ENCODE measurements at regions not wholly inside any gene's neighbourhood (a gene's known extent, or its start where the extent isn't known, plus 50 kb on each side); places are given as distances from the start of the nearest gene placed in this dataset.
"Not testable (repeated sequence)": the region's sequence is repeated elsewhere in the genome, so short reads cannot be mapped to it uniquely, and the experiment has no call there.

DNA sequence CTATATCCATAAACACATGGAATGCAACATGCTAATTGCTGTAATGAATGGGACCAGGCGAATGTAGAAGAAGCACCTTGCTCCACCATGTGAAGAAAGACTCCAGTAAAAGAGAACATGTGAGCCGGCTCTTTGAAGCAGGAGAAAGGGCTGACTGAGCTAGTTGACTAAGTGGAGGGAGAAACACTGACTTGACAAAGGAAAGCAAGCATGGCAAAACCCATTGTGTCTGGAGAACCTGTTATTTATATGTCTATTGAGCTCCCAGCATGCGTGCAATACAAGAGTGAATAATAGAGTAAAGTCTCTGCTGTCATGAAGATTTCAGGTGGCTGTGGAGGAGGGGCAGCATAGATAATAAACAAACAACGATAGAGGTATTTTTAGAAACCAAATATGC lies 559.9 kb downstream of the RAB28 start:
- Histone ChIP-seq H3K4me3 (ENCODE audit: extremely low read depth, insufficient read depth, low read length, poor library complexity, severe bottlenecking) (no peak overlapping the region), H3K4me1 (ENCODE audit: control insufficient read depth, insufficient read depth, low read length, poor library complexity, severe bottlenecking) (no peaks in the 10 kb centered on the region), H3K36me3 (ENCODE audit: control insufficient read depth, insufficient read depth, low read length) (no peaks in the 10 kb centered on the region), H3K27ac (ENCODE audit: low read depth, low read length, severe bottlenecking) (no peak overlapping the region), H3K9me3 (ENCODE audit: control insufficient read depth, low read length) (no peaks in the 10 kb centered on the region)
- 95 to 100% methylated on average over 2 to 3 of the region's 4 CpGs for WGBS, 2 experiments (ENCODE audit: insufficient coverage in 2 of 2)

DNA sequence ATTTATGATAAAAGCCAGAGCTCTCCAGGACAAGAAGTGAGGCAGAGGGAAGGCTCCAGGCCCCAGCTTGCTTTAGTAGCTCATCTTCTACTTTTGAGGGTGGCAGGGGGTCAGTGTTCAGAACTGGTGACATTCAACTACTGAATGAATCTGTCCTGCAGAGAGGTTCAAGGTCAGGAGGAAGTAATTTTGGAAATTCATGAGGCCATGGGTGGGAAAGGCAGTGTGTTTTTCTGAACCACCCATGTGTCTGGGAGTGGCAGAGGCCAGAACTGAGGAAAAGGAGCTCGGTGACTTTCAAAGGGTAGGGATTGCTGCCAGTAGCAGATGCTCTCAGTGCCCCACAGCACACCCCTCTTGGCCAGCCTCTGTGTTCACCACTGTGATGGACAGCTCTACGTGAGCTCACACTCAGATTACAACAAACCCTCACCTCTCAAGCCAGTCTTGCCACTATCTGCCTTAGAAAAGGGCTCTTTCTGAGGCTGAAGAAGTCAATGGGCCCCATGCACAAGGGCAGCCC lies 571.2 kb downstream of the RAB28 start:
- Histone ChIP-seq H3K36me3 (ENCODE audit: control insufficient read depth, insufficient read depth, low read length) (no peaks in the 10 kb centered on the region), H3K4me3 (ENCODE audit: extremely low read depth, insufficient read depth, low read length, poor library complexity, severe bottlenecking) (no peak overlapping the region), H3K27ac (ENCODE audit: low read depth, low read length, severe bottlenecking) (no peak overlapping the region), H3K9me3 (ENCODE audit: control insufficient read depth, low read length) (no peaks in the 10 kb centered on the region), H3K4me1 (ENCODE audit: control insufficient read depth, insufficient read depth, low read length, poor library complexity, severe bottlenecking) (no peaks in the 10 kb centered on the region)
- WGBS, 2 experiments (ENCODE audit: insufficient coverage in 2 of 2) = 86% methylated on average over 2 of the region's 2 CpGs; no CpG with 5 or more reads in 1 of the 2 experiments

- 80 to 90% methylated on average over 1 of the region's 1 CpG for WGBS, 2 experiments (ENCODE audit: insufficient coverage in 2 of 2)
- Histone ChIP-seq H3K27ac (ENCODE audit: low read depth, low read length, severe bottlenecking) (no peak overlapping the region), H3K4me1 (ENCODE audit: control insufficient read depth, insufficient read depth, low read length, poor library complexity, severe bottlenecking) (no peaks in the 10 kb centered on the region), H3K36me3 (ENCODE audit: control insufficient read depth, insufficient read depth, low read length) (no peaks in the 10 kb centered on the region), H3K4me3 (ENCODE audit: extremely low read depth, insufficient read depth, low read length, poor library complexity, severe bottlenecking) (no peak overlapping the region), H3K9me3 (ENCODE audit: control insufficient read depth, low read length) (no peaks in the 10 kb centered on the region)
Observed at GRCh38 chr4:12911750-12912358, 572.3 kb downstream of the RAB28 start.

- WGBS, 2 experiments (ENCODE audit: insufficient coverage in 2 of 2) = 88 to 90% methylated on average over 11 to 12 of the region's 15 CpGs
Observed at GRCh38 chr4:12903640-12904039, 580.5 kb downstream of the RAB28 start.

GRCh38 chr4:12902735-12903134 lies 581.4 kb downstream of the RAB28 start:
- Histone ChIP-seq H3K27ac (ENCODE audit: low read depth, low read length, severe bottlenecking) (no peak overlapping the region), H3K4me3 (ENCODE audit: extremely low read depth, insufficient read depth, low read length, poor library complexity, severe bottlenecking) (no peak overlapping the region), H3K36me3 (ENCODE audit: control insufficient read depth, insufficient read depth, low read length) (no peaks in the 10 kb centered on the region), H3K9me3 (ENCODE audit: control insufficient read depth, low read length) (no peaks in the 10 kb centered on the region), H3K4me1 (ENCODE audit: control insufficient read depth, insufficient read depth, low read length, poor library complexity, severe bottlenecking) (no peaks in the 10 kb centered on the region)
- 90% methylated on average over 1 of the region's 2 CpGs; no CpG with 5 or more reads in 1 of the 2 experiments for WGBS, 2 experiments (ENCODE audit: insufficient coverage in 2 of 2)

More at GRCh38 chr4:12903640-12904039, 580.5 kb downstream of the RAB28 start:
- not testable (repeated sequence) for H3K4me3 ChIP-seq (ENCODE audit: extremely low read depth, insufficient read depth, low read length, poor library complexity, severe bottlenecking); H3K4me1 ChIP-seq (ENCODE audit: control insufficient read depth, insufficient read depth, low read length, poor library complexity, severe bottlenecking); H3K27ac ChIP-seq (ENCODE audit: low read depth, low read length, severe bottlenecking); H3K9me3 ChIP-seq (ENCODE audit: control insufficient read depth, low read length); H3K36me3 ChIP-seq (ENCODE audit: control insufficient read depth, insufficient read depth, low read length)

GRCh38 chr4:12897954-12898353 lies 586.2 kb downstream of the RAB28 start:
- WGBS, 2 experiments (ENCODE audit: insufficient coverage in 2 of 2) = 87 to 100% methylated on average over 2 to 4 of the region's 4 CpGs
- H3K27ac ChIP-seq (ENCODE audit: low read depth, low read length, severe bottlenecking) = no peak overlapping the region
- H3K9me3 ChIP-seq (ENCODE audit: control insufficient read depth, low read length) = no peaks in the 10 kb centered on the region
- H3K4me3 ChIP-seq (ENCODE audit: extremely low read depth, insufficient read depth, low read length, poor library complexity, severe bottlenecking) = no peak overlapping the region
- H3K4me1 ChIP-seq (ENCODE audit: control insufficient read depth, insufficient read depth, low read length, poor library complexity, severe bottlenecking) = no peaks in the 10 kb centered on the region
- H3K36me3 ChIP-seq (ENCODE audit: control insufficient read depth, insufficient read depth, low read length) = no peaks in the 10 kb centered on the region

- no peaks in the 10 kb centered on the region for H3K9me3 ChIP-seq (ENCODE audit: control insufficient read depth, low read length)
- no CpG with 5 or more reads among the region's 1 CpG for WGBS, 2 experiments (ENCODE audit: insufficient coverage in 2 of 2)
- H3K27ac ChIP-seq (ENCODE audit: low read depth, low read length, severe bottlenecking) = no peak overlapping the region
- no peak overlapping the region for H3K4me3 ChIP-seq (ENCODE audit: extremely low read depth, insufficient read depth, low read length, poor library complexity, severe bottlenecking)
- H3K36me3 ChIP-seq (ENCODE audit: control insufficient read depth, insufficient read depth, low read length) = no peaks in the 10 kb centered on the region
- H3K4me1 ChIP-seq (ENCODE audit: control insufficient read depth, insufficient read depth, low read length, poor library complexity, severe bottlenecking) = peaks cover 6% of the 10 kb centered on the region
Observed at GRCh38 chr4:12894062-12894461, 590.1 kb downstream of the RAB28 start.

GRCh38 chr4:12889054-12889453 lies 595.1 kb downstream of the RAB28 start:
- no peaks in the 10 kb centered on the region for H3K36me3 ChIP-seq (ENCODE audit: control insufficient read depth, insufficient read depth, low read length)
- WGBS, 2 experiments (ENCODE audit: insufficient coverage in 2 of 2) = 20 to 40% methylated on average over 3 of the region's 3 CpGs
- H3K9me3 ChIP-seq (ENCODE audit: control insufficient read depth, low read length) = no peaks in the 10 kb centered on the region
- H3K27ac ChIP-seq (ENCODE audit: low read depth, low read length, severe bottlenecking) = no peak overlapping the region
- H3K4me1 ChIP-seq (ENCODE audit: control insufficient read depth, insufficient read depth, low read length, poor library complexity, severe bottlenecking) = peaks cover 6% of the 10 kb centered on the region
- no peak overlapping the region for H3K4me3 ChIP-seq (ENCODE audit: extremely low read depth, insufficient read depth, low read length, poor library complexity, severe bottlenecking)

DNA sequence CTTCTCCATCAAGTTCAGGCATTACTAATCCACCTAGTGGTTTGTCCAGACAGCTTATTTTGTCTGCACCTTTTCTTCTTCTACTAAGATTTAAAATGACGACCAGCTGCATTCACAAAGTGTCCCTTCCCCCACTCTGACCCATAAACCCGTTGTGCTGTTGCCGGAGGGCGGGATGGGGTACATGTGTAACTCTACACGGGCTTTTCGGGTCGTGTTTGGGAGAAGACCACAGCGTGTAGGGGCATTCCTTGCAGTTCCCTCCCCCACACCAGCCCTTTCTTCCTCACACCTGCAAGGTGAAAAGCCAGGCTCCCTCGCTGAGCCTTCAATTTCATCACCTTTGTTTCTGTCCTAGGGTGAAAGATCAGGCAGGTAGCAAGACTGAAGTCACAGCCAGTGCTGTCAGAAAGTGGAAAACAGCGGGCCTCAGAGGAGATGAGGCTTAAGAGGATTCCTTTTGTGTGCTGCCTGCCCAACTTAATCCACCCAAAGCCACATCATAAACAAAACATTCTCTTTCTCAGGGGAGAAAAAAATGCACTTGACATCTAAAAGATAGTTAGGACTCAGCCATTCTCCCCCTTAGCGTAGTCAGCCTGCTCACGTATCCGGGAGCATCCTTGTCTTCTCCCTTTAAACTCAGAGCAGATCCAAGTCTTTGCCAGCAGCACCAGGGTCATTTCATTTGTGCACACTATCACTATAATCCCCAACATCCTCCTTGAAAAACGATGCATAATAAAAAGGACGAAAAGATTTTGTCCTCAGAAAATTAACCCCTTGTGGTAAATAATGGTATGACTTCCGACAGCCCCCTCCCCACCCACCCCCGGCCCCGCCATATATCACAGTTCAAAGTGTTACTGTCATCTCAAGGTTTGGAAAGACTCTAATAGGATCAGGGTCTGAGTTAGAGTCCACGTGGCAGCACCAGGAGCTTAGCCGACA lies 599.0 kb downstream of the RAB28 start:
- Histone ChIP-seq H3K27ac (ENCODE audit: low read depth, low read length, severe bottlenecking) (no peak overlapping the region), H3K4me1 (ENCODE audit: control insufficient read depth, insufficient read depth, low read length, poor library complexity, severe bottlenecking) (peaks cover 6% of the 10 kb centered on the region), H3K9me3 (ENCODE audit: control insufficient read depth, low read length) (no peaks in the 10 kb centered on the region), H3K36me3 (ENCODE audit: control insufficient read depth, insufficient read depth, low read length) (no peaks in the 10 kb centered on the region), H3K4me3 (ENCODE audit: extremely low read depth, insufficient read depth, low read length, poor library complexity, severe bottlenecking) (no peak overlapping the region)
- 91 to 97% methylated on average over 11 of the region's 20 CpGs for WGBS, 2 experiments (ENCODE audit: insufficient coverage in 2 of 2)

DNA sequence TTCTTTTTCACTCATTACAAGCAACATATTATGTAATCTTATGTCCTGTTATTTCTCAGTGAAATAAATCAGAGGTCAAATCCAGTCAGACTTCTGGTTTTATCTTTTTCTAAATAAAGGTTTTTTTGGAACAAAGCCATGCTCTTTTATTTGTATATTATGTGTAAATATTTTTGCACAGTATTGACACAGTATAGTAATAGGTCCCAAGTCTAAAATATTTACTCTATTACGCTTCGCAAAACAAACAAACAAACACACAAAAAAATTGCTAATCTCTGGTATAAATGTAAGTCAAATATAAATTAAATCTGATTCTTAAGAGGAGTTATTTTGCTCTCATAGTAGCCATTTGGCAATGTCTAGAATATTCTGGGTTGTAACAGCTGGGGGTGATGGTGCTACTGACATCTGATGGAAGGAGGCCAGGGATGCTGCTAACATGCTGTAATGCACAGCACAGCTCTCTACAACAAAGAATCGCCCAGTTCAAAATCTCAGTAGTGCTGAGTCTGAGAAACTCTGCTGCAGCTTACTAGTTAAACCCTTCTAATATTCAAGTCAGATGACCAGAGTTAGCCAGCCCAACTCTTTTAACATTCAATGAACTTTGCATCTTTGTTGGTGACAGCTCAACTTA lies 602.1 kb downstream of the RAB28 start:
- WGBS, 2 experiments (ENCODE audit: insufficient coverage in 2 of 2) = 80 to 100% methylated on average over 1 of the region's 3 CpGs

More for the DNA sequence above, 602.1 kb downstream of the RAB28 start:
- H3K36me3 ChIP-seq (ENCODE audit: control insufficient read depth, insufficient read depth, low read length) = no peaks in the 10 kb centered on the region
- H3K27ac ChIP-seq (ENCODE audit: low read depth, low read length, severe bottlenecking) = no peak overlapping the region
- no peaks in the 10 kb centered on the region for H3K4me1 ChIP-seq (ENCODE audit: control insufficient read depth, insufficient read depth, low read length, poor library complexity, severe bottlenecking)
- no peaks in the 10 kb centered on the region for H3K9me3 ChIP-seq (ENCODE audit: control insufficient read depth, low read length)
- no peak overlapping the region for H3K4me3 ChIP-seq (ENCODE audit: extremely low read depth, insufficient read depth, low read length, poor library complexity, severe bottlenecking)
